DMS53 treated with DMSO at 0.1 percent for 48 hours (cell line): ENCODE measurements at regions not wholly inside any gene's neighbourhood (a gene's known extent, or its start where the extent isn't known, plus 50 kb on each side); places are given as distances from the start of the nearest gene placed in this dataset.

ENCODE experiments used
- DNase-seq: peaks from one replicate; lab custom pipeline; 2025; ENCODE audit not compliant: unreplicated experiment; lab: John Stamatoyannopoulos, UW

- DNase-seq = no peak
These were observed 90.6 kb downstream of the TNFSF13B start for GRCh38 chr13:108360139-108360538.

- DNase-seq = no peak
These were observed 92.3 kb downstream of the TNFSF13B start for GRCh38 chr13:108361769-108362168.

- DNase-seq = no peak
These were observed 94.1 kb downstream of the TNFSF13B start for GRCh38 chr13:108363666-108364065.

DNA sequence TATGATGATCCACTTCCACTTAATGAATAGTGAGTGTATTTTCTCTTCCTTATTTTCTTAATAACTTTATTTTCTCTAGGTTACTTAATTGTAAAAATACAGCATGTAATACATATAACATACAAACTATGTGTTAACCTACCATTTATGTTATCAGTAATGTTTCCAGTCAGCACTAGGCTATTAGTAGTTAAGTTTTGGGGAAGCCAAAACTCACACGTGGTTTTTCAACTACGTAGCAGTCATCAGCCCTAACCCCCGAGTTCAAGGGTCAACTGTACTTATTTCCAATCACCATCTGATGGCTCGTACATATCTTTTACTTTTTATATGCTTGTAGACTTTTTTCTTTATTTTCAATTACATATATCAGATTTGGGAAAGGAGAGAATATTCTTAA is 95.7 kb downstream of the TNFSF13B start:
- no peak for DNase-seq

DNA sequence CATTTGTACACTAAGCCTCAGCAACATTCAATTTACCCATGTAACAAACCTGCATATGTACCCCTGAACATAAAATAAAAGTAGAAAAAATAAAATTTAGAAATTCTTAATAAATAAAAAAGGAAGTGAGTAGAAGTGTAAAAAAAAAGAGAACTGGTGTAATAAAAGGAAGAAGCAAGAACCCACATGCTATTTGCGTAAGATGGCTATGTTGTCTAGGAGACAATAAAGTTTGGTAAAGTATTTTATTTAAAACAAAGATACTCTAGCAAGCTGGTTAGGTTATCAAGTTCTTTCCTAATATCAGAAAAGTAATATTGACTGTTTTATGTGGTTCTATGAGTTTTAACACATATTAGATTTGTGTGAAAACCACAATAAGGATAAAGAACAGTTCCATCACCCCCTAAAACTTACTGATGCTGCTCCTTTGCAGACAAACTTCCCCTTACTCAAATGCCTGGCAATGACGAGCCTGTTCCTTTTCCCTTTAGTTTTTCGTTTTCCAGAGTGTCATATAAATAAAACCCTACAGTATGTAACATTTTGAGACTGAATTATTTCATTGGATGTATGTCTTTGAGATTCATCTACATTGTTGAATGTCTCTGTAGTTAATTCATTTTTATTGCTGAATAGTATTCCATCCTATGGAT is 98.9 kb downstream of the TNFSF13B start:
- DNase-seq = no peak

- no peak for DNase-seq
These were observed 99.9 kb downstream of the TNFSF13B start for GRCh38 chr13:108369412-108369811.

GRCh38 chr13:108375034-108375433 is 105.5 kb downstream of the TNFSF13B start:
- DNase-seq = no peak

GRCh38 chr13:108375772-108376171 is 106.3 kb downstream of the TNFSF13B start:
- DNase-seq = no peak

- no peak for DNase-seq
These were observed 106.8 kb downstream of the TNFSF13B start for GRCh38 chr13:108376308-108376707.

GRCh38 chr13:108377646-108378206 is 108.2 kb downstream of the TNFSF13B start:
- DNase-seq = no peak

- DNase-seq = no peak
These were observed 114.1 kb downstream of the TNFSF13B start for GRCh38 chr13:108383667-108384066.

DNA sequence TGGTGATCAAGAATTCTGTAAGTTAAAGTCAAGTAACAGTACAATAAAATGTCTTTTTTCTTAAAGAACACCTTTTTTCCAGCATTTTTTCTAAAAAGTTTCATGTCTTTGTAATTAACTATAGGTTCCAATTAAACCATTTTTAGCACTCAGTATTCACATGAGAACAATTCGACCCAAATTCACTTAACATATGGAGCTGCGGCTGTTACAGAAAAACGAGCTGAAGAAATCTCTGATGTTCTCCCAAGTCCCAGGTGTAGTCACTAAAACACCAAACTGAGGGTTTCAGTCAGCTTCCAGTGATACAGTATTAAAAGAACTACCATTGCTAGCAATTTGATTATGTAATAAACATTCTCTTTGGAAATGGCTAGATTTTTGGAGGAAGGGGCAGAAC is 117.6 kb downstream of the TNFSF13B start:
- DNase-seq = no peak

GRCh38 chr13:108402850-108403249 is 133.3 kb downstream of the TNFSF13B start:
- DNase-seq = no peak

- DNase-seq = no peak
These were observed 138.0 kb downstream of the TNFSF13B start for GRCh38 chr13:108407495-108407894.

DNA sequence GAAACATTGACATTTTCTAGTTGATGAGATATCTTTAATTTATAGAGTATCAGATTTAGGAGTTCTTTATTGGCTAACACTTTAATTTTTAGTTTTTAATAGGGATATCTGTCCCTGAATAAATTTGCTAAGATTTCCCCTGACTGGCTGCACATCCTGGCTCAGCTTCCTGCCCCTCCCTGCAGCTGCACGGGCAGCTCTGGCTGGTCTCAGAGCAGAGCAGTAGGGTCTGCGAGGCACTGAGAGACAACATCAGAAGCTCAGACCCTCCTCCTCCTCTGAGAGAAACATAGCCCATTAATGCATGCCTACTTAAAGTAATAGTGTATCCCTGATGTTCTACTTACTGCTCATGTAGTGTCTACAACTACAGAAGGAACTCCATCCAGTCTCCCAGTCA is 139.2 kb downstream of the TNFSF13B start:
- no peak for DNase-seq

DNA sequence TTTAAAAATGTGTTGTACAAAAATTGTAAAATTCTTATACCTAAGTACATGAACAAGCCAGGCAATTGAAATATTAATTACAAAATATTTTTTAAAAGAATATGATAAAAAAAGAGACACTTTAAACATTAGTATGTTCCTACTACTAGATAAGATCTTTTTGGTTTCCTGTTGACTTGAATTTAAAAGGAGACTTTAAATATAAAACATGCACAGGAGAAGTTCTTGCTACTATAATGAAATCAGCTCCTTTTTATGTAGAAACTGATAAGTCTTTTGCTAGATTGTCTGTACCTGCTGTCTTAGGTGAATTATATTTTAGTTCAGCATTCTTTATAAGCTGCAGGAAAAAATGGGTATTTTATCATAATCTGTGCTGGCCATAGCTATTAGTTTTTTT is 140.2 kb downstream of the TNFSF13B start:
- DNase-seq = no peak

- DNase-seq = no peak
These were observed 150.2 kb downstream of the TNFSF13B start for GRCh38 chr13:108419768-108420167.

DNA sequence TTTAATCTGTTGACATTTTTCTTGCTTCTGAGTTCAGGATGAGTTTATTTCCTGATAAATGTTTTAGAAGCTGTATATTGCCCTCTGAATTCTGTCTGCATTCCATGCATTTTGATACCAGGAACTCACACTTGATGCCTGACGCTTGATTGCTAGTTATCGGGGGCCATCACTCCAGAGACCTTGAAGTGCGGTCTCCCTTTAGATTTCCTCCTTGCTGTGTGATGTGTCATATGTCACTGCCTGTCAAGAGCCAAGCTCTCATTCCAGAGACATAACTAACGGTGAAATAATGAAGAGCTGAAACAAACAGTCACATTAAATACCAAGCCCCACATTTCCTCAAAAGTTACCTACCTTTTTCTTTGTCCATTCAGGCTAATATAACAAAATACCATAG is 155.5 kb downstream of the TNFSF13B start:
- no peak for DNase-seq

- no peak for DNase-seq
These were observed 157.4 kb downstream of the TNFSF13B start for GRCh38 chr13:108426893-108427292.

GRCh38 chr13:108427355-108427754 is 157.8 kb downstream of the TNFSF13B start:
- DNase-seq = no peak

DNA sequence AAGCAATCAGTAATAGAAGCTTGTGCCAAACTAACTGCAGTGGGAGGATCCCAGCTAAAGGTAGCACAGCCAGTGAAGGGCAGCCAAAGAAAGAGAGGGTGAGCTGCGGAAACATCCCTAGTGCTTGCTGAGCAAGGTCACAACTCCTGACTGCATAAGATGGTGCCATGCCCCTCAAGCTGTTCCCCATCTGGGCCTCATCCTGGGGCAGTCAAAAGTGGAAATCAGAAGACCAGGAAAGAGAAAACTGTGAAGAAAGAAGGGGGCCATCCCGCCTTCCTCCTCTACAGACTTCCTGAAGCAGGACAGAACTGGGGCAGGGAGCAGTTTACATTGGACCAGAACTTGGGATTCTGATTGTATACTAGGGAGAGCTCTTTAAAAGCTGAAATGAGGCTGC is 159.2 kb downstream of the TNFSF13B start:
- no peak for DNase-seq

- DNase-seq = no peak
These were observed 164.6 kb downstream of the TNFSF13B start for GRCh38 chr13:108433976-108434755.
